GM12878 (cell line): ENCODE measurements at regions not wholly inside any gene's neighbourhood (a gene's known extent, or its start where the extent isn't known, plus 50 kb on each side); places are given as distances from the start of the nearest gene placed in this dataset.

ENCODE experiments used
- EP300 ChIP-seq, 2 experiments: fragments of 150-350 bp in 1 of 2; IDR thresholded peaks; 2 replicates each; pipeline ENCODE4 v1.6.1; 2011 to 2012; ENCODE audit warnings: low read depth in 2 of 2, low read length in 2 of 2, borderline replicate concordance in 1 of 2, improper control_type of control experiment in 1 of 2, inconsistent platforms in 1 of 2; ENCODE audit not compliant: control insufficient read depth in 1 of 2
- POLR2A ChIP-seq: IDR thresholded peaks from 2 replicates; pipeline ENCODE4 v1.6.1; 2011; ENCODE audit warnings: low read depth, mild to moderate bottlenecking, low read length
- RB1 ChIP-seq: fragments of 450-650 bp; formaldehyde crosslinking; IDR thresholded peaks from 2 replicates; pipeline ENCODE4 v1.6.1; 2017; ENCODE audit warnings: mild to moderate bottlenecking, borderline replicate concordance
- SPI1 ChIP-seq: IDR thresholded peaks from 2 replicates; pipeline ENCODE4 v1.6.1; 2011; ENCODE audit warnings: low read depth, mild to moderate bottlenecking, low read length, moderate library complexity, borderline replicate concordance; ENCODE audit not compliant: insufficient read depth
- STAT3 ChIP-seq: IDR thresholded peaks from 2 replicates; pipeline ENCODE4 v1.6.1; 2011; ENCODE audit warnings: low read depth, low read length, improper control_type of control experiment
- TAF1 ChIP-seq: IDR thresholded peaks from 2 replicates; pipeline ENCODE4 v1.6.1; 2011; ENCODE audit warnings: mild to moderate bottlenecking, low read depth, low read length, borderline replicate concordance

GRCh38 chr2:144326825-144327224 lies 193.1 kb downstream of the ZEB2 start:
- TF ChIP-seq TAF1 (no peak), SPI1 (no peak), POLR2A (no peak), RB1 (no peak), EP300 (IDR thresholded peaks at IDR 0.05; ENCODE audit: borderline replicate concordance in 1 of 2, control insufficient read depth in 1 of 2, low read depth in 2 of 2, low read length in 2 of 2) (no peak), STAT3 (no peak)
